ENCODE measurements at regions not wholly inside any gene's neighbourhood (a gene's known extent, or its start where the extent isn't known, plus 50 kb on each side); places are given as distances from the start of the nearest gene placed in this dataset.

GRCh38 chr1:31127266-31127665 lies 61.7 kb upstream of the PUM1 start:
- H3K4me1 Mint-ChIP-seq = no peaks in the 10 kb centered on the region
- no peak for DNase-seq
- CTCF ChIA-PET = interaction anchor here (0.7 to 1.0 kb wide), 2 partner anchors 13 to 143 kb away, joined by 3 to 5 read pairs; no protein-coding TSS in a partner anchor
- no peaks in the 10 kb centered on the region for H3K36me3 Mint-ChIP-seq (ENCODE audit: low read depth)
- no peak overlapping the region for H3K27ac Mint-ChIP-seq
- no peaks in the 10 kb centered on the region for H3K9me3 Mint-ChIP-seq
- peaks cover 5% of the 10 kb centered on the region for H3K27me3 Mint-ChIP-seq
- no peak overlapping the region for H3K4me3 Mint-ChIP-seq
- POLR2A ChIA-PET = no interaction called here

GRCh38 chr1:31122741-31123140 lies 57.2 kb upstream of the PUM1 start:
- no peaks in the 10 kb centered on the region for H3K4me1 Mint-ChIP-seq
- no peak overlapping the region for H3K27ac Mint-ChIP-seq
- ChIA-PET POLR2A (no interaction called here), CTCF (no interaction called here)
- no peaks in the 10 kb centered on the region for H3K36me3 Mint-ChIP-seq (ENCODE audit: low read depth)
- DNase-seq = no peak
- no peaks in the 10 kb centered on the region for H3K9me3 Mint-ChIP-seq
- no peak overlapping the region for H3K4me3 Mint-ChIP-seq
- peaks cover 5% of the 10 kb centered on the region for H3K27me3 Mint-ChIP-seq

GRCh38 chr1:31122101-31122735 lies 56.7 kb upstream of the PUM1 start:
- Mint-ChIP-seq H3K27me3 (peaks cover 4% of the 10 kb centered on the region), H3K4me1 (no peaks in the 10 kb centered on the region), H3K9me3 (no peaks in the 10 kb centered on the region), H3K36me3 (ENCODE audit: low read depth) (no peaks in the 10 kb centered on the region), H3K4me3 (no peak overlapping the region), H3K27ac (no peak overlapping the region)
- no peak for DNase-seq
- ChIA-PET CTCF (no interaction called here), POLR2A (no interaction called here)

- H3K4me1 Mint-ChIP-seq = no peaks in the 10 kb centered on the region
Observed at GRCh38 chr1:31120783-31121180, 55.3 kb upstream of the PUM1 start.

GRCh38 chr1:31116022-31116421 lies 50.5 kb upstream of the PUM1 start:
- POLR2A ChIA-PET = no interaction called here
- Mint-ChIP-seq H3K4me1 (no peaks in the 10 kb centered on the region), H3K9me3 (no peaks in the 10 kb centered on the region), H3K27ac (no peak overlapping the region), H3K27me3 (peaks cover 2% of the 10 kb centered on the region), H3K36me3 (ENCODE audit: low read depth) (no peaks in the 10 kb centered on the region), H3K4me3 (no peak overlapping the region)
- no peak for DNase-seq
- CTCF ChIA-PET = no interaction called here

More at GRCh38 chr1:31120783-31121180, 55.3 kb upstream of the PUM1 start:
- H3K9me3 Mint-ChIP-seq = no peaks in the 10 kb centered on the region
- no peaks in the 10 kb centered on the region for H3K36me3 Mint-ChIP-seq (ENCODE audit: low read depth)
- CTCF ChIA-PET = no interaction called here
- peaks cover 2% of the 10 kb centered on the region for H3K27me3 Mint-ChIP-seq
- H3K4me3 Mint-ChIP-seq = no peak overlapping the region
- POLR2A ChIA-PET = no interaction called here
- no peak overlapping the region for H3K27ac Mint-ChIP-seq
- DNase-seq = no peak

Measured in activated CD4-positive, alpha-beta T cell treated with anti-CD3 and anti-CD28 coated beads, Interleukin-2, amount 10 ng/mL, durations not matched to agents 7 days and 5 days (primary cell).